ENCODE measurements at regions not wholly inside any gene's neighbourhood (a gene's known extent, or its start where the extent isn't known, plus 50 kb on each side); places are given as distances from the start of the nearest gene placed in this dataset.

- ATAC-seq (no peak), DNase-seq (ENCODE audit: extremely low read depth in 1 of 4, low spot score in 3 of 4) (no peak), FAIRE-seq (no peak)
- BruUV-seq (replicated peaks): no TSS peak
- TF ChIP-seq ZNF586 (CRISPR knock-in tag; conservative IDR thresholded peaks at IDR 0.05) (no peak), ZNF124 (CRISPR knock-in tag; IDR thresholded peaks at IDR 0.05) (no peak), NKRF (IDR thresholded peaks at IDR 0.05; ENCODE audit: borderline replicate concordance) (no peak), NFIX (CRISPR knock-in tag; IDR thresholded peaks at IDR 0.05; ENCODE audit: low read depth) (no peak), CBX1 (IDR thresholded peaks at IDR 0.05; ENCODE audit: low read depth) (no peak)
- H3K4me2 ChIP-seq (ENCODE audit: insufficient read depth, low read length): no peak overlapping the region
- H3K4me1 ChIP-seq (replicated peaks in 1 of 2; ENCODE audit: control insufficient read depth in 2 of 2, insufficient read depth in 2 of 2, low read length in 2 of 2): no peaks in the 10 kb centered on the region
- no peaks in the 10 kb centered on the region for H3K79me2 ChIP-seq (ENCODE audit: control insufficient read depth, insufficient read depth, low read length)
- H3K4me3 ChIP-seq: no peak overlapping the region
- ChIA-PET CTCF (ENCODE audit: low intra/inter-chr PET ratio) (no interaction called here), POLR2A (no interaction called here)
- no peaks in the 10 kb centered on the region for H4K20me1 ChIP-seq (replicated peaks; ENCODE audit: control insufficient read depth, insufficient read depth, low read length)
- no peaks in the 10 kb centered on the region for H3K9me1 ChIP-seq (ENCODE audit: control insufficient read depth, insufficient read depth, low read length)
- H3K9me3 ChIP-seq (replicated peaks; ENCODE audit: control insufficient read depth, insufficient read depth, low read depth, low read length): no peaks in the 10 kb centered on the region; the same call in 1 of the 2 replicates
- in situ Hi-C loops (cut with MboI): no loop called here
- no peak overlapping the region for H3K27ac ChIP-seq (ENCODE audit: extremely low read depth, low read depth, low read length)
- no peak overlapping the region for H2AFZ ChIP-seq (ENCODE audit: low read depth, low read length)
- H3K27me3 ChIP-seq (ENCODE audit: control insufficient read depth in 2 of 2, insufficient read depth in 2 of 2, low read length in 2 of 2): no peaks in the 10 kb centered on the region
- H3K36me3 ChIP-seq (ENCODE audit: control insufficient read depth, insufficient read depth, low read length): no peaks in the 10 kb centered on the region
- intact Hi-C loops (cut with micrococcal nuclease): no loop called here
- no peak overlapping the region for H3K9ac ChIP-seq (ENCODE audit: insufficient read depth in 1 of 2, low read depth in 2 of 2, low read length in 2 of 2)
- WGBS (ENCODE audit: insufficient coverage, low coverage, missing lambda C conversion rate): 3% methylated on average over 2 of the region's 2 CpGs
Measured at GRCh38 chr5:119879446-119879845, 250.1 kb downstream of the FAM170A start.

GRCh38 chr5:119895066-119895465 lies 265.7 kb downstream of the FAM170A start:
- Histone ChIP-seq H2AFZ (ENCODE audit: low read depth, low read length) (no peak overlapping the region), H3K4me1 (replicated peaks in 1 of 2; ENCODE audit: control insufficient read depth in 2 of 2, insufficient read depth in 2 of 2, low read length in 2 of 2) (no peaks in the 10 kb centered on the region), H3K36me3 (ENCODE audit: control insufficient read depth, insufficient read depth, low read length) (no peaks in the 10 kb centered on the region), H3K9me3 (replicated peaks; ENCODE audit: control insufficient read depth, insufficient read depth, low read depth, low read length) (no peaks in the 10 kb centered on the region), H3K79me2 (ENCODE audit: control insufficient read depth, insufficient read depth, low read length) (no peaks in the 10 kb centered on the region), H3K27me3 (ENCODE audit: control insufficient read depth in 2 of 2, insufficient read depth in 2 of 2, low read length in 2 of 2) (no peaks in the 10 kb centered on the region), H3K27ac (ENCODE audit: extremely low read depth, low read depth, low read length) (no peak overlapping the region), H4K20me1 (replicated peaks; ENCODE audit: control insufficient read depth, insufficient read depth, low read length) (no peaks in the 10 kb centered on the region), H3K9ac (ENCODE audit: insufficient read depth in 1 of 2, low read depth in 2 of 2, low read length in 2 of 2) (no peak overlapping the region), H3K4me2 (ENCODE audit: insufficient read depth, low read length) (no peak overlapping the region), H3K4me3 (no peak overlapping the region), H3K9me1 (ENCODE audit: control insufficient read depth, insufficient read depth, low read length) (no peaks in the 10 kb centered on the region)
- ATAC-seq (no peak), DNase-seq (ENCODE audit: extremely low read depth in 1 of 4, low spot score in 3 of 4) (no peak), FAIRE-seq (no peak)
- 11% methylated on average over 2 of the region's 2 CpGs for WGBS (ENCODE audit: insufficient coverage, low coverage, missing lambda C conversion rate)
- intact Hi-C loops (cut with micrococcal nuclease) (no loop called here), in situ Hi-C loops (cut with MboI) (no loop called here)
- no TSS peak for BruUV-seq (replicated peaks)
- CTCF ChIA-PET (ENCODE audit: low intra/inter-chr PET ratio): no interaction called here
- POLR2A ChIA-PET: interaction anchor here (1.1 kb wide), 1 partner anchor 14 kb away, joined by 3 read pairs; no protein-coding TSS in a partner anchor
- no peak for TF ChIP-seq CBX1 (IDR thresholded peaks at IDR 0.05; ENCODE audit: low read depth)
- no peak for TF ChIP-seq PTTG1 (tag; IDR thresholded peaks at IDR 0.05; ENCODE audit: low read depth)
- no peak for TF ChIP-seq BDP1 (IDR thresholded peaks at IDR 0.05; ENCODE audit: insufficient read depth, insufficient read length)
- TF ChIP-seq CREBBP (IDR thresholded peaks at IDR 0.05; ENCODE audit: low read depth, low read length): no peak
- no peak for TF ChIP-seq ZNF224 (CRISPR knock-in tag; IDR thresholded peaks at IDR 0.05)
- TF ChIP-seq ZNF12 (CRISPR knock-in tag; IDR thresholded peaks at IDR 0.05): no peak
- TF ChIP-seq POLR2H (tag; IDR thresholded peaks at IDR 0.05; ENCODE audit: low read depth): no peak
- no peak for TF ChIP-seq SNRNP70 (optimal IDR thresholded peaks at IDR 0.05; ENCODE audit: low read depth, low read length)
- no peak for TF ChIP-seq PATZ1 (CRISPR knock-in tag; IDR thresholded peaks at IDR 0.05; ENCODE audit: borderline replicate concordance)
- no peak for TF ChIP-seq GATAD2A (IDR thresholded peaks at IDR 0.05)
- no peak for TF ChIP-seq FIP1L1 (IDR thresholded peaks at IDR 0.05; ENCODE audit: low read depth, low read length, poor library complexity, severe bottlenecking)

All from K562 (cell line).